D721Med (cell line): ENCODE measurements at regions not wholly inside any gene's neighbourhood (a gene's known extent, or its start where the extent isn't known, plus 50 kb on each side); places are given as distances from the start of the nearest gene placed in this dataset.
"Not testable (repeated sequence)": the region's sequence is repeated elsewhere in the genome, so short reads cannot be mapped to it uniquely, and the experiment has no call there.

ENCODE experiments used
- DNase-seq: peaks from one replicate; pipeline ENCODE4 v3.0.0; 2011; ENCODE audit warnings: low spot score; ENCODE audit not compliant: insufficient read length
- FAIRE-seq: peaks from 2 replicates; lab custom pipeline; 2011; peaks lifted over from hg19 to GRCh38; lab: Jason Lieb, UNC
- TF ChIP-seq, protein P1 (sequence below): IDR thresholded peaks from 2 replicates; pipeline ENCODE4 v1.5.1; 2012; ENCODE audit warnings: mild to moderate bottlenecking, control low read depth; ENCODE audit not compliant: insufficient read depth; ENCODE audit errors: missing control alignments

GRCh38 chr3:154819491-154819890, 260.6 kb upstream of the MME start:
- DNase-seq (no peak), FAIRE-seq (no peak)
- TF ChIP-seq, protein P1, sequence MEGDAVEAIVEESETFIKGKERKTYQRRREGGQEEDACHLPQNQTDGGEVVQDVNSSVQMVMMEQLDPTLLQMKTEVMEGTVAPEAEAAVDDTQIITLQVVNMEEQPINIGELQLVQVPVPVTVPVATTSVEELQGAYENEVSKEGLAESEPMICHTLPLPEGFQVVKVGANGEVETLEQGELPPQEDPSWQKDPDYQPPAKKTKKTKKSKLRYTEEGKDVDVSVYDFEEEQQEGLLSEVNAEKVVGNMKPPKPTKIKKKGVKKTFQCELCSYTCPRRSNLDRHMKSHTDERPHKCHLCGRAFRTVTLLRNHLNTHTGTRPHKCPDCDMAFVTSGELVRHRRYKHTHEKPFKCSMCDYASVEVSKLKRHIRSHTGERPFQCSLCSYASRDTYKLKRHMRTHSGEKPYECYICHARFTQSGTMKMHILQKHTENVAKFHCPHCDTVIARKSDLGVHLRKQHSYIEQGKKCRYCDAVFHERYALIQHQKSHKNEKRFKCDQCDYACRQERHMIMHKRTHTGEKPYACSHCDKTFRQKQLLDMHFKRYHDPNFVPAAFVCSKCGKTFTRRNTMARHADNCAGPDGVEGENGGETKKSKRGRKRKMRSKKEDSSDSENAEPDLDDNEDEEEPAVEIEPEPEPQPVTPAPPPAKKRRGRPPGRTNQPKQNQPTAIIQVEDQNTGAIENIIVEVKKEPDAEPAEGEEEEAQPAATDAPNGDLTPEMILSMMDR = no peak

DNA sequence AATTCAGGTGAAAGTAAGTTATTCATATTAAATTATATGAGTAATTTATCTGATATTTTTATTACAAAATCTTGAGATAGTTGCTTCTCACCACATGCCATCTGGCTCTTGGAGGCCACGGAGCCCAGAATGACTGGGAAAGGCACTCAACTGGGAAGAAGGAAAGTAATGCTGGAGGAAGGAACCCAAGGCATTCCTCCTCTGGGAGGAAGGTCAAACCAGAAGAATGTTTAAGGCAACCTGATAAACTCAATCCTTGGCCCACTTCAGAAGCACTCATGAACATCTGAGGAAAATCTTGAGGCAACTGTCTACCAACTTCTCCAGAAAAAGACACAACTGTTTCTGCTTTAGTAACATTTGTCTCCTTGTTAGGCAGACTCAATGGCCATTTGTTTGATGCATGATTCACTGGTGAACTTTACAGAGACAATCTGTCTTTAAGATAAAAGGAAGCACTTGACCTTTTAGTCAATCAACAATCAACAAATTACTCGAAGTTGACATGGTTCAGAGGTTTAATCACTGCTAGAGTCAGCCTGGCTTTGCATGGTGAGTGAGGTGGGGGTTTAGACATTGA, 261.4 kb upstream of the MME start:
- DNase-seq (no peak), FAIRE-seq (no peak)
- TF ChIP-seq, protein P1 = no peak

- FAIRE-seq, DNase-seq: not testable (repeated sequence)
These were observed 270.1 kb upstream of the MME start for GRCh38 chr3:154810017-154810416.

DNA sequence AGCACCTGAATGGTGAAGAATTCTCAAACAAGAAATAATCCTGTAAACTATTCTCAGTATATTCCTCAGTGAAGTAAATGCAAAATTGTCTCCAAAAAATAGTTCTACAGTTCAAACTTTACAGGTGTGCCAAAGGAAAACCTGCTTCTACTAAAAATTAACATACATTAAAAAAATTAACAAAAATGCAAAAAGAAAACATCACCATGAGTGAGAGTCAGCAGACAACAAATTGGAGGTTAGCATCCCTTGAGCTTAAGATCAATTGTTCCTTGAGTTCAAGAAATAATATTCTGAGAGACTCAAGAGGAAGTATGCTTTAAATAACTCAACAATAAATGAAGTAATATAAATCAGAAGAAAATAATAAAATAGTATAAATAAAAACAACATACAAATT, 278.4 kb upstream of the MME start:
- FAIRE-seq (no peak), DNase-seq (no peak)
- TF ChIP-seq, protein P1 = no peak

DNA sequence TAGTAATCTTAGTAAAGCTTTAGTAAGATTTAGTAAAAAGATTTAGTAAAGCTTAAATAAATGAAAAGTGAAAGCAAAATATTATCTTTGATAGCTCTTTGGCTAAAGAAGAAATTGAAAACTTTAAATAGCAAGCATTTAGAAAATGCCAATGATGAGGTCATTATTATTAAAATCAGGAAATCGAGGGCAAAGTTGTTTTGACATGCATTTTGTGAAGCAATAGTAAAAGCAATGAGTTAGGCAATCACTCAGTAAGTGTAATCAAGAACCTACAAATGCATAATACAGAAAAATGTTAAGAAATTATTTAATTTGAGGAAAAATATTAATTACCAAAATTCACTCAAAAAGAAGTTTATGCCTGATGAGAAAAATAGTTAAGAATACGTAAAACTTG, 280.3 kb upstream of the MME start:
- TF ChIP-seq, protein P1 = no peak
- no peak for FAIRE-seq
- DNase-seq = no peak

DNA sequence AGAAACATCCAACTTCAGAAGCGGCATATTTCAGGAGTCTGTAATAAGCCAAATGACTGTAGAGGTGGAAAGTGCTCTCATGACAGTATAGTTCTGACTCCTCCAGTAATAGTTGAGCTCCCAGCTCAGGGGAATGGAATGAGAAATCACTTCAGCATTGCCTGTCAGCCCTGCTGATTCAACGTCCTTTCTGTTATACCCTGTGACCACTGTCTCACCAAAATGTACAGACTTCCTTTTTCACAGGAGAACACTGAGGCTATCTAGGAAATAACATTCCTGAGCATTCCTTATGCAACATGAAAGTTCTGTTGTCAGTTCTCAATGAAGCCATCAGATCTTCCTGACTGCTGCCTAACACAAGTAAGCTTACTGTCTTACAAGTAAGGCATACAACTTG, 284.5 kb upstream of the MME start:
- TF ChIP-seq, protein P1 = no peak
- FAIRE-seq (no peak), DNase-seq (no peak)

DNA sequence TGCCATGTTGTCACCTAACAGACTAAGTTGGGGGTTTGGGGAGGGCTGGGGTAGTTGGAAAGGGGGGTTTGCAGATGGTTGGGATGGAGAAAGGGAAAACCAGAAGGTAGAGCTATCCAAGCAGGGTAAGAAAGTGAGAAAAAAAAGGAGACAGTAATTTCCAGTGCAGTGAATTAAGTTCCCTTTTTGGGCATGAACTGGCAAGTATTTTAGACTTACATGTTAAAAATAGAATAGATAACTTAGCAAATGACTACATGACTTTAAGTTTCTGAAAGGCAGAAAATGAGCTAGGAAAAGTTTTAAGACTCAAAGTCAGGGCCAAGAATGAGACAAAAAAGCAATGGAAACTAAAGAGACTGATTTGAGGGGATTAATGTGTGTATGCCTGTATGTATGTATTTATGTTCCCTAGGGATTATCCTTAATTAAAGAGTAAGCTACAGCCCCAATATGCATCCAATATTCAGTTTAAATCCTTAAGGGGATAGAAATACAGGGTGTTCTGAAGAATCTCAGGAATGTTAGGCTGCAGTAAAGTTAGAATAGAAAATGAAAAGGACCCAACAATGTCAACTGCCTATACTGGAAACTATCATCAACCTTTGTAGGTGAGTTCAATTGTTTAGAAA, 285.2 kb upstream of the MME start:
- FAIRE-seq (no peak), DNase-seq (no peak)
- TF ChIP-seq, protein P1 = no peak
